CD4-positive, alpha-beta T cell (primary cell): ENCODE measurements at regions not wholly inside any gene's neighbourhood (a gene's known extent, or its start where the extent isn't known, plus 50 kb on each side); places are given as distances from the start of the nearest gene placed in this dataset.
"Not testable (repeated sequence)": the region's sequence is repeated elsewhere in the genome, so short reads cannot be mapped to it uniquely, and the experiment has no call there.

Experiments
- ATAC-seq: fragments of 200-7000 bp; cut with Tn5 transposase; one replicate; pipeline ENCODE4 v1.10.0; 2022; ENCODE audit warnings: mild to moderate bottlenecking; ENCODE audit not compliant: poor library complexity
- CTCF ChIA-PET: fragments of 350-600 bp; sonication (Branson Sonifier 250); formaldehyde crosslinking; loops from one replicate; lab custom pipeline; 2021; ENCODE audit warnings: antibody characterized with exemption, inconsistent platforms; lab: Charles Lee
- POLR2A ChIA-PET: fragments of 350-600 bp; sonication (Branson Sonifier 250); formaldehyde crosslinking; loops from one replicate; lab custom pipeline; 2021; ENCODE audit warnings: antibody characterized with exemption, inconsistent platforms; lab: Charles Lee
- DNase-seq, 14 experiments: peaks; one replicate each; pipeline ENCODE4 v3.0.0-alpha.2; 2013 to 2020; ENCODE audit warnings: mixed read lengths in 2 of 14
- H3K27ac ChIP-seq, 2 donors: one replicate each; pipeline versions ENCODE4 v1.5.1 to v1.7.0; 2013; ENCODE audit warnings: low read length in 2 of 2, low read depth in 1 of 2, mild to moderate bottlenecking in 1 of 2
- H3K27me3 ChIP-seq, 2 experiments: 1 replicate in 1 of 2; 2 replicates in 1 of 2; pipeline versions ENCODE4 v1.6.1 to v1.7.0; 2013; ENCODE audit warnings: low read length in 2 of 2, control low read depth in 1 of 2, mild to moderate bottlenecking in 1 of 2, moderate library complexity in 1 of 2; ENCODE audit not compliant: insufficient read depth in 2 of 2, control insufficient read depth in 1 of 2
- H3K36me3 ChIP-seq: one replicate; pipeline ENCODE4 v1.6.1; 2013; ENCODE audit warnings: low read length, control low read depth; ENCODE audit not compliant: insufficient read depth
- H3K4me1 ChIP-seq: one replicate; pipeline ENCODE4 v1.6.1; 2013; ENCODE audit warnings: low read length, control low read depth; ENCODE audit not compliant: insufficient read depth
- H3K4me3 ChIP-seq: one replicate; pipeline ENCODE4 v1.5.1; 2013; ENCODE audit warnings: mild to moderate bottlenecking, low read length, moderate library complexity
- H3K9me3 ChIP-seq, 2 experiments: 1 replicate in 1 of 2; 2 replicates in 1 of 2; pipeline versions ENCODE4 v1.6.1 to v1.7.0; 2013; ENCODE audit warnings: low read length in 2 of 2, mild to moderate bottlenecking in 2 of 2, control low read depth in 1 of 2, moderate library complexity in 1 of 2; ENCODE audit not compliant: control insufficient read depth in 1 of 2, insufficient read depth in 1 of 2
- H3K27ac Mint-ChIP-seq: one replicate; pipeline ENCODE4 v1.8.0; 2020; ENCODE audit warnings: mixed read lengths
- H3K27me3 Mint-ChIP-seq: one replicate; pipeline ENCODE4 v1.8.0; 2021; ENCODE audit warnings: mixed read lengths
- H3K36me3 Mint-ChIP-seq: one replicate; pipeline ENCODE4 v1.8.0; 2021; ENCODE audit warnings: low read depth, mixed read lengths
- H3K4me1 Mint-ChIP-seq: one replicate; pipeline ENCODE4 v1.8.0; 2021; ENCODE audit warnings: low read depth, mixed read lengths
- H3K4me3 Mint-ChIP-seq: one replicate; pipeline ENCODE4 v1.8.0; 2020; ENCODE audit warnings: mild to moderate bottlenecking, mixed read lengths
- H3K9me3 Mint-ChIP-seq: one replicate; pipeline ENCODE4 v1.8.0; 2020; ENCODE audit warnings: mixed read lengths
- intact Hi-C, 2 experiments: fragments of 100-400 bp; cut with DNase I in 1 of 2; cut with micrococcal nuclease in 1 of 2; formaldehyde crosslinking; loops; one replicate each; pipeline versions ENCODE4 v1.15.1 to v1.9.0; 2023 to 2025; cut with DNase I, micrococcal nuclease
- TF ChIP-seq, protein P1 (sequence below): fragments of 200-600 bp; IDR thresholded peaks from one replicate; pipeline ENCODE4 v1.8.0; 2022; ENCODE audit warnings: antibody characterized with exemption, mild to moderate bottlenecking

DNA sequence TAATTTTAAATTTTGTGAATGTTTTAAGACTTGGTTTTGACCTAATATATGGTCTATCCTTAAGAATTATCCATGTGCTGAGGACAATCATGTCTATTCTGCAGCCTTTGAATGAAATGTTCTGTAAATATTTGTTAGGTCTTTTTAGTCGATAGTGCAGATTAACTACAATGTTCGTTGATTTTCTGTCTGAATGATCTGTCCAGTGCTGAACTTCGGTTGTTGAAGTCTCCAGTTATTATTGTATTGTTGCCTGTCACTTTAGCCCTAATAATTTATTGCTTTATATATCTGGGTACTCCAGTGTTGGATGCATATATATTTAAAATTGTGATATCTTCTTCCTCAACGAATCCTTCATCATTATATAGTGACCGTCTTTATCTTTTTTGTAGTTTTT is 218.3 kb upstream of the ZC4H2 start:
- H3K9me3 Mint-ChIP-seq, result no peaks in the 10 kb centered on the region
- H3K4me1 ChIP-seq, result peaks cover 5% of the 10 kb centered on the region
- ChIA-PET POLR2A (no interaction called here), CTCF (no interaction called here)
- H3K4me1 Mint-ChIP-seq, result no peaks in the 10 kb centered on the region
- ATAC-seq, result no peak
- intact Hi-C loops, result no loop called here
- H3K4me3 Mint-ChIP-seq, result no peak overlapping the region
- no peaks in the 10 kb centered on the region for H3K27me3 ChIP-seq
- no peak for DNase-seq
- no peak overlapping the region for H3K27ac Mint-ChIP-seq
- TF ChIP-seq, protein P1, sequence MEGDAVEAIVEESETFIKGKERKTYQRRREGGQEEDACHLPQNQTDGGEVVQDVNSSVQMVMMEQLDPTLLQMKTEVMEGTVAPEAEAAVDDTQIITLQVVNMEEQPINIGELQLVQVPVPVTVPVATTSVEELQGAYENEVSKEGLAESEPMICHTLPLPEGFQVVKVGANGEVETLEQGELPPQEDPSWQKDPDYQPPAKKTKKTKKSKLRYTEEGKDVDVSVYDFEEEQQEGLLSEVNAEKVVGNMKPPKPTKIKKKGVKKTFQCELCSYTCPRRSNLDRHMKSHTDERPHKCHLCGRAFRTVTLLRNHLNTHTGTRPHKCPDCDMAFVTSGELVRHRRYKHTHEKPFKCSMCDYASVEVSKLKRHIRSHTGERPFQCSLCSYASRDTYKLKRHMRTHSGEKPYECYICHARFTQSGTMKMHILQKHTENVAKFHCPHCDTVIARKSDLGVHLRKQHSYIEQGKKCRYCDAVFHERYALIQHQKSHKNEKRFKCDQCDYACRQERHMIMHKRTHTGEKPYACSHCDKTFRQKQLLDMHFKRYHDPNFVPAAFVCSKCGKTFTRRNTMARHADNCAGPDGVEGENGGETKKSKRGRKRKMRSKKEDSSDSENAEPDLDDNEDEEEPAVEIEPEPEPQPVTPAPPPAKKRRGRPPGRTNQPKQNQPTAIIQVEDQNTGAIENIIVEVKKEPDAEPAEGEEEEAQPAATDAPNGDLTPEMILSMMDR, result no peak
- H3K36me3 ChIP-seq, result no peaks in the 10 kb centered on the region
- no peak overlapping the region for H3K4me3 ChIP-seq
- H3K36me3 Mint-ChIP-seq, result peaks cover 38% of the 10 kb centered on the region
- H3K27ac ChIP-seq, result no peak overlapping the region
- H3K9me3 ChIP-seq, result peaks cover 0 to 9% of the 10 kb centered on the region in 2 experiments
- no peaks in the 10 kb centered on the region for H3K27me3 Mint-ChIP-seq

DNA sequence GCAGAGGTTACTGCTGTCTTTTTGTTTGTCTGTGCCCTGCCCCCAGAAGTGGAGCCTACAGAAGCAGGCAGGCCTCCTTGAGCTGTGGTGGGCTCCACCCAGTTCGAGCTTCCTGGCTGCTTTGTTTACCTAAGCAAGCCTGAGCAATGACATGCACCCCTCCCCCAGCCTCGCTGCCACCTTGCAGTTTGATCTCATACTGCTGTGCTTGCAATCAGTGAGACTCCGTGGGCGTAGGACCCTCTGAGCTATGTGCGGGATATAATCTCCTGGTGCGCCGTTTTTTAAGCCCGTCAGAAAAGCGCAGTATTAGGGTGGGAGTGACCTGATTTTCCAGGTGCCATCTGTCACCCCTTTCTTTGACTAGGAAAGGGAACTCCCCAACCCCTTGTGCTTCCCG is 187.1 kb upstream of the ZC4H2 start:
- DNase-seq, H3K9me3 Mint-ChIP-seq, H3K4me1 Mint-ChIP-seq, ATAC-seq, H3K36me3 ChIP-seq, CTCF ChIA-PET, H3K4me3 Mint-ChIP-seq, intact Hi-C loops, H3K4me3 ChIP-seq, H3K27me3 ChIP-seq, H3K27me3 Mint-ChIP-seq, H3K27ac ChIP-seq, H3K4me1 ChIP-seq, H3K27ac Mint-ChIP-seq, POLR2A ChIA-PET: not testable (repeated sequence)
- peaks cover 67% of the 10 kb centered on the region for H3K36me3 Mint-ChIP-seq
- peaks cover 10 to 12% of the 10 kb centered on the region in 2 experiments for H3K9me3 ChIP-seq

DNA sequence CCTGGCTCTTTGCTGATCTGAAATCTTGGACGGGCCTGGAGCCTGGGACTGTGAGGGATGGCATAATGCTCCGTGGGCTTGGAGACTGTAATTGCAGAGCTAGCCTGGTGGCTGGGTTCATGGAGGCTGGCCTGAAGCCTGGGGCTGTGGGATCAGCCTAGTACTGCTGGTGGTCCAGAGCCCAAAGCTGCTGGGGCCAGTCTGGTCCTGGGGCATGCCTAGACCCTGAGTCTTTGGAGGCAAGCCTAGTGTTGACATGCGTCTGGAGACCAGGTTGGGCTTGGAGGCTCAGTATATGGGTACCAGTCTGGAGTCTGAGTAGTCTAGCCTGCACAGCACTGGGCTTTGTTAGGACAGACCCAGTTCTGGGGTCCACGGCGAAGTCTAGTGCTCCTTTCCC is 172.0 kb upstream of the ZC4H2 start:
- POLR2A ChIA-PET, result no interaction called here
- peaks cover 69% of the 10 kb centered on the region for H3K36me3 Mint-ChIP-seq

DNA sequence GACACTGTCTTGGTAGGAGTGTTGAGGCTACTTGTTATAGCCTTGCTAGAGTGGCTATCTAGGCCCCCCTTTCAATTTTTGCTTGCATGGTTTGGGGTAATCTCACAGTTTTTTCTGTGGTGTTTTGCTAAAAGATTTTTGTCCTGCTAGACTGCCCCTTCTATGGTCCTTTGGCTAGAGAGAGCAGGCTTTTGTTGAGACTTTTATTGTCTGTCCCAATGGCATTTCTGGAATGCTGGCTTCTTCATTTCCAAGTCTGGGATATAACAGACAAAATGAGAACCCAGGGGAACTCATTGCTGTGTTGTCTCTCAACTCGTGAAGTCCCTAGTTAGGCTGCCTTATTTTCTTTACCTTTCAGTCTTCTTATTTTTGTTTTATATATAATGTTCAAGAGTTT is 160.2 kb upstream of the ZC4H2 start:
- ChIA-PET CTCF (no interaction called here), POLR2A (no interaction called here)
- Histone ChIP-seq H3K36me3 (no peaks in the 10 kb centered on the region), H3K27ac (no peak overlapping the region), H3K27me3 (no peaks in the 10 kb centered on the region), H3K4me1 (no peaks in the 10 kb centered on the region), H3K4me3 (no peak overlapping the region), H3K9me3 (peaks cover 8 to 14% of the 10 kb centered on the region in 2 experiments)
- H3K4me3 Mint-ChIP-seq, result no peak overlapping the region
- peaks cover 5% of the 10 kb centered on the region for H3K4me1 Mint-ChIP-seq
- no peak overlapping the region for H3K27ac Mint-ChIP-seq
- TF ChIP-seq, protein P1, result no peak
- peaks cover 6% of the 10 kb centered on the region for H3K9me3 Mint-ChIP-seq
- intact Hi-C loops, result no loop called here
- peaks cover 82% of the 10 kb centered on the region for H3K36me3 Mint-ChIP-seq
- H3K27me3 Mint-ChIP-seq, result no peaks in the 10 kb centered on the region
- ATAC-seq, result no peak
- no peak for DNase-seq

More for the DNA sequence above, 172.0 kb upstream of the ZC4H2 start:
- peaks cover 12 to 16% of the 10 kb centered on the region in 2 experiments for H3K9me3 ChIP-seq
- DNase-seq (no peak), ATAC-seq (no peak)
- intact Hi-C loops, result no loop called here
- CTCF ChIA-PET, result no interaction called here
- H3K27me3 ChIP-seq, result no peaks in the 10 kb centered on the region
- TF ChIP-seq, protein P1, result no peak
- H3K4me1 Mint-ChIP-seq, result no peaks in the 10 kb centered on the region
- H3K27ac Mint-ChIP-seq, result no peak overlapping the region
- no peaks in the 10 kb centered on the region for H3K4me1 ChIP-seq
- peaks cover 3% of the 10 kb centered on the region for H3K36me3 ChIP-seq
- no peaks in the 10 kb centered on the region for H3K9me3 Mint-ChIP-seq
- no peaks in the 10 kb centered on the region for H3K27me3 Mint-ChIP-seq
- H3K4me3 Mint-ChIP-seq, result no peak overlapping the region
- H3K4me3 ChIP-seq, result no peak overlapping the region
- H3K27ac ChIP-seq, result no peak overlapping the region
